ENCODE measurements at regions not wholly inside any gene's neighbourhood (a gene's known extent, or its start where the extent isn't known, plus 50 kb on each side); places are given as distances from the start of the nearest gene placed in this dataset.

GRCh38 chr2:19020144-19021099, 338.0 kb downstream of the OSR1 start:
- TF ChIP-seq CTCF (IDR thresholded peaks at IDR 0.05) (no peak), POLR2A (IDR thresholded peaks at IDR 0.05) (no peak)

Data from thyroid gland (tissue), 4 donors.